Calu3 (cell line): ENCODE measurements at regions not wholly inside any gene's neighbourhood (a gene's known extent, or its start where the extent isn't known, plus 50 kb on each side); places are given as distances from the start of the nearest gene placed in this dataset.

ENCODE experiments used
- BruUV-seq: library from RNA; stranded (reverse); fragments of 400-500 nt; replicated peaks from 2 replicates; lab custom pipeline; 2021; lab: Mats Ljungman, UMichigan
- CTCF ChIA-PET: fragments of 300-600 bp; sonication (Branson Sonifier 250); formaldehyde crosslinking; loops from one replicate; lab custom pipeline; 2022; ENCODE audit warnings: antibody characterized with exemption; lab: Charles Lee
- DNase-seq: peaks from one replicate; pipeline ENCODE4 v3.0.0; 2022
- H3K27ac Mint-ChIP-seq: one replicate; pipeline ENCODE4 v1.8.0; 2022; ENCODE audit warnings: mixed read lengths; ENCODE audit not compliant: unreplicated experiment
- H3K27me3 Mint-ChIP-seq: one replicate; pipeline ENCODE4 v1.8.0; 2022; ENCODE audit warnings: mixed read lengths; ENCODE audit not compliant: unreplicated experiment
- H3K36me3 Mint-ChIP-seq: one replicate; pipeline ENCODE4 v1.8.0; 2022; ENCODE audit warnings: mild to moderate bottlenecking, moderate library complexity, mixed read lengths; ENCODE audit not compliant: insufficient read depth, unreplicated experiment
- H3K4me1 Mint-ChIP-seq: one replicate; pipeline ENCODE4 v1.8.0; 2022; ENCODE audit warnings: mild to moderate bottlenecking, low read depth, mixed read lengths; ENCODE audit not compliant: unreplicated experiment
- H3K4me3 Mint-ChIP-seq: one replicate; pipeline ENCODE4 v1.8.0; 2022; ENCODE audit warnings: mild to moderate bottlenecking, low read depth, moderate library complexity, mixed read lengths; ENCODE audit not compliant: unreplicated experiment
- H3K9me3 Mint-ChIP-seq: one replicate; pipeline ENCODE4 v1.8.0; 2022; ENCODE audit warnings: low read depth, mixed read lengths; ENCODE audit not compliant: unreplicated experiment
- intact Hi-C: fragments of 100-400 bp; cut with micrococcal nuclease; formaldehyde crosslinking; loops from one replicate; pipeline ENCODE4 v1.10.0; 2022; ENCODE audit not compliant: unreplicated experiment
- TF ChIP-seq, protein P1 (sequence below): fragments of 200-600 bp; IDR thresholded peaks from one replicate; pipeline ENCODE4 v1.8.0; 2022; ENCODE audit warnings: antibody characterized with exemption; ENCODE audit not compliant: unreplicated experiment

DNA sequence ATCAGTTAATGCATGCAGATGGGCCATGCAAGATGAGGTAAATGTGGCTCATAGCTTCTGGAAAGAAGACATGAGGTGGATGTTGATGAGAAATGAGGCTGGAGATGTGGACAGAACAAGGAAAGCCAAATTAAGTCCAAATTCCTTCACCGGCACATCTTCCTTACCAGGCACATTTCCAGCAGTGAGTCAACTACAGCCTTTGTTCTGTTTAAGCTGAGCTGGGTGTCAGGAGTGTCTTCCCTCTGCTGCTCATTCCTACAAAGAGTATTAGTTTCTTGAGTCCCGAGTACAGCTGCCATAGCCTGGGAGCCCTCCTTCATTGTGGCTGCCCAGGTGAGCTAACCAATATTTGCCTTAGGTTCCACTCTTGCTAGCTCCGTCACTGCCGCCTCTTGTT is 945.0 kb downstream of the SLC4A3 start:
- intact Hi-C loops, result no loop called here
- BruUV-seq, result no TSS peak
- Mint-ChIP-seq H3K4me1 (no peaks in the 10 kb centered on the region), H3K36me3 (no peaks in the 10 kb centered on the region), H3K9me3 (no peaks in the 10 kb centered on the region), H3K4me3 (no peak overlapping the region), H3K27me3 (no peaks in the 10 kb centered on the region), H3K27ac (no peak overlapping the region)
- CTCF ChIA-PET, result no interaction called here
- TF ChIP-seq, protein P1, sequence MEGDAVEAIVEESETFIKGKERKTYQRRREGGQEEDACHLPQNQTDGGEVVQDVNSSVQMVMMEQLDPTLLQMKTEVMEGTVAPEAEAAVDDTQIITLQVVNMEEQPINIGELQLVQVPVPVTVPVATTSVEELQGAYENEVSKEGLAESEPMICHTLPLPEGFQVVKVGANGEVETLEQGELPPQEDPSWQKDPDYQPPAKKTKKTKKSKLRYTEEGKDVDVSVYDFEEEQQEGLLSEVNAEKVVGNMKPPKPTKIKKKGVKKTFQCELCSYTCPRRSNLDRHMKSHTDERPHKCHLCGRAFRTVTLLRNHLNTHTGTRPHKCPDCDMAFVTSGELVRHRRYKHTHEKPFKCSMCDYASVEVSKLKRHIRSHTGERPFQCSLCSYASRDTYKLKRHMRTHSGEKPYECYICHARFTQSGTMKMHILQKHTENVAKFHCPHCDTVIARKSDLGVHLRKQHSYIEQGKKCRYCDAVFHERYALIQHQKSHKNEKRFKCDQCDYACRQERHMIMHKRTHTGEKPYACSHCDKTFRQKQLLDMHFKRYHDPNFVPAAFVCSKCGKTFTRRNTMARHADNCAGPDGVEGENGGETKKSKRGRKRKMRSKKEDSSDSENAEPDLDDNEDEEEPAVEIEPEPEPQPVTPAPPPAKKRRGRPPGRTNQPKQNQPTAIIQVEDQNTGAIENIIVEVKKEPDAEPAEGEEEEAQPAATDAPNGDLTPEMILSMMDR, result no peak
- DNase-seq, result no peak

DNA sequence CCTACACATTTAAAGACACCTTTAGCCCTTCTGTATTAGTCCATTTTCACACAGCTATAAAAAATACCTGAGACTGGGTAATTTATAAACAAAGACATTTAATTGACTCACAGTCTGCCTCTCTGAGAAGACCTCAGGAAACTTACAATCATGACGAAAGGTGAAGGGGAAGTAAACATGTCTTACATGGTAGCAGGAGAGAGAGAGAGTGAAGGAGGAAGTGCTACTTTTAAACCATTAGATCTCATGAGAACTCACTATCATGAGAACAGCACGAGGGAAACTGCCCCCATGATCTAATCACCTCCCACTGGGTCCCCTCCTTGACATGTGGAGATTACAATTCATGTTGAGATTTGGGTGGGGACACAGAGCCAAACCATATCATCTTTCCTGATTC is 946.6 kb downstream of the SLC4A3 start:
- TF ChIP-seq, protein P1, result no peak
- H3K36me3 Mint-ChIP-seq, result no peaks in the 10 kb centered on the region
- CTCF ChIA-PET, result interaction anchor here (0.7 kb wide), 1 partner anchor 26 kb away, joined by 10 read pairs; no protein-coding TSS in a partner anchor
- H3K27ac Mint-ChIP-seq, result no peak overlapping the region
- no peaks in the 10 kb centered on the region for H3K27me3 Mint-ChIP-seq
- no peaks in the 10 kb centered on the region for H3K4me1 Mint-ChIP-seq
- no peak overlapping the region for H3K4me3 Mint-ChIP-seq
- intact Hi-C loops, result no loop called here
- no peaks in the 10 kb centered on the region for H3K9me3 Mint-ChIP-seq
- no TSS peak for BruUV-seq
- DNase-seq, result no peak

DNA sequence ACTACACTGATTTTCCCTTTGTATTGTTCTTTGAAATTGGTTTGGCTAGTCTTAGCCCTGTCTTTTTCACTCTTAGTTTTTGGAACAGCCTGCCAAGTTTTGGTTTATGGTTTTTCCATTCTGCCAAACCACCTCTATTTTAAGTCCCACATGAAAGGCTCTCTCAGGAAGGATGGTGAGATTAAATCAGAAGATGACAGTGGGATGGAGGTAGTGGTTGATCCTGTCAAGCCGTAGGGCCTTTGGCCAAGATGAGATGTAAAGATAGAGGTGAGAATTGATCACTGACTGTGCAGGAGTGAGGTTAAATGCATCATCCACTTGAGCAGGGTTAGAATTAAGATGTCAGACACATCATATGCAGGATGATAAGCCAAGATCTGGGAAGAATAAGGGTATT is 948.5 kb downstream of the SLC4A3 start:
- CTCF ChIA-PET, result no interaction called here
- TF ChIP-seq, protein P1, result no peak
- DNase-seq, result no peak
- intact Hi-C loops, result no loop called here
- Mint-ChIP-seq H3K36me3 (no peaks in the 10 kb centered on the region), H3K27ac (no peak overlapping the region), H3K4me1 (no peaks in the 10 kb centered on the region), H3K27me3 (no peaks in the 10 kb centered on the region), H3K9me3 (no peaks in the 10 kb centered on the region), H3K4me3 (no peak overlapping the region)
- no TSS peak for BruUV-seq

DNA sequence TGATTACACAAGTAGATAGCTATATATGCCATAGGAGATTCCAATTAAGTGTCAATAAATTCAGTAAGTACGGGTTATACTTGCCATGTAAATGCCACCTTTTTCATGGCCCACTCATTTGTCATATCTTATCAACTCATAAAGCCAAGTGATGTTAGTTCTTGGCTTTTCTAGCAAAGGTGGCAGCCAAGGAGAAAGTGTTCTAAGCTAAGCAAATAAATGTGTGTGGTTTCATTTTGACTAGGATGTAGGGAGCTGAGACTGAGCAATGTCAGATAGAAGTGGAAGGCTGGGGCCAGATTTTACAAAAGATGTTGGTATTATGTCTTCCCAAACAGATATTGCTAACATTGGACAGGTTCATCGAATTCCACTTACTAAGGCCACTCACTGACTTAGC is 952.0 kb downstream of the SLC4A3 start:
- TF ChIP-seq, protein P1, result no peak
- CTCF ChIA-PET, result no interaction called here
- Mint-ChIP-seq H3K9me3 (no peaks in the 10 kb centered on the region), H3K4me1 (no peaks in the 10 kb centered on the region), H3K27ac (no peak overlapping the region), H3K27me3 (no peaks in the 10 kb centered on the region), H3K4me3 (no peak overlapping the region), H3K36me3 (no peaks in the 10 kb centered on the region)
- BruUV-seq, result no TSS peak
- no peak for DNase-seq
- intact Hi-C loops, result no loop called here
